ENCODE measurements at regions not wholly inside any gene's neighbourhood (a gene's known extent, or its start where the extent isn't known, plus 50 kb on each side); places are given as distances from the start of the nearest gene placed in this dataset.

GRCh38 chr6:81491454-81492101 is 260.9 kb downstream of the TENT5A start:
- Mint-ChIP-seq H3K27me3 (ENCODE audit: insufficient read depth) (no peaks in the 10 kb centered on the region), H3K4me1 (ENCODE audit: low read depth) (no peaks in the 10 kb centered on the region), H3K9me3 (no peaks in the 10 kb centered on the region), H3K27ac (no peak overlapping the region), H3K36me3 (ENCODE audit: low read depth) (no peaks in the 10 kb centered on the region), H3K4me3 (no peak overlapping the region)
- no peak for DNase-seq
- no peak for TF ChIP-seq CTCF (IDR thresholded peaks at IDR 0.05)

DNA sequence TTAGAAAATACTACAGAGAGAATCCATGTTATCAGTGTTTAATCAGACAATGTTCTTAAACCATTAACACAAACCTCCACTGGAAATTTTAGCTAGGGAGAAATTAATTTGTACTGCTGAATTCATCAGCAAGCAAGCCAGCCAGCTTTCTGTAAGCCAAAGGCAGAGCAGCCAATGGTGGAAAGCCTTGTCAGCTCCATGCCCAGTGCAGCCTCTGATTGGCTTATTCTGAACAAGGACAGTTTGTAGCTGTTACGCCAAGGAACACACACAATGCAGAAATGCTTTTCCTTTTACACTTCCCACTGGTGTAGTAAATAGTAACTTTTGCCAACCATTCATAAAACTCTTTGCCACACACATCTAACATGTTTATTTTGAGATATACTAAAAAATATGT is 265.0 kb downstream of the TENT5A start:
- Mint-ChIP-seq H3K36me3 (ENCODE audit: low read depth) (no peaks in the 10 kb centered on the region), H3K27me3 (ENCODE audit: insufficient read depth) (no peaks in the 10 kb centered on the region), H3K9me3 (no peaks in the 10 kb centered on the region), H3K4me1 (ENCODE audit: low read depth) (no peaks in the 10 kb centered on the region), H3K4me3 (no peak overlapping the region), H3K27ac (no peak overlapping the region)
- no peak for DNase-seq
- no peak for TF ChIP-seq CTCF (IDR thresholded peaks at IDR 0.05)

GRCh38 chr6:81486234-81486633 is 266.2 kb downstream of the TENT5A start:
- no peaks in the 10 kb centered on the region for H3K27me3 Mint-ChIP-seq (ENCODE audit: insufficient read depth)
- H3K9me3 Mint-ChIP-seq, result no peaks in the 10 kb centered on the region
- DNase-seq, result no peak
- H3K27ac Mint-ChIP-seq, result no peak overlapping the region
- no peak for TF ChIP-seq CTCF (IDR thresholded peaks at IDR 0.05)
- no peaks in the 10 kb centered on the region for H3K4me1 Mint-ChIP-seq (ENCODE audit: low read depth)
- H3K4me3 Mint-ChIP-seq, result no peak overlapping the region
- H3K36me3 Mint-ChIP-seq (ENCODE audit: low read depth), result no peaks in the 10 kb centered on the region

DNA sequence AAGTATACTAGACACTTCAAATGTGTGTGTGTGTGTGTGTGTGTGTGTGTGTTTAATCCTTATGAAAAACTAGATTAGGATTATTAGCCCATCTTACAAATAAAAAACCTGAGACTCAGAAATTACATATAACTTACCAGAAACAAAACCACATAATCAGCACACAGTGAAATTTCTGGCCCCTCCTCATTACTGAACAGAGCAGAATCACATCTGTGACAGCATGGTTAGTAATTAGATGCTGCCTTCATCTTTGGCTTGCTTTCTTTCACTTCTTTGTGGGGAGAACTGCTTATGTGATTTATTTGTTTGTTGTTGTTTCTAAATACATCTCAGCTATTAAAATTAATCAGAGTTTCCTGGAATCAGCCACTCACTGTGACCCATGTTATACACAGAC is 267.1 kb downstream of the TENT5A start:
- no peaks in the 10 kb centered on the region for H3K9me3 Mint-ChIP-seq
- no peak for TF ChIP-seq CTCF (IDR thresholded peaks at IDR 0.05)
- H3K27me3 Mint-ChIP-seq (ENCODE audit: insufficient read depth), result no peaks in the 10 kb centered on the region
- no peaks in the 10 kb centered on the region for H3K36me3 Mint-ChIP-seq (ENCODE audit: low read depth)
- H3K4me1 Mint-ChIP-seq (ENCODE audit: low read depth), result no peaks in the 10 kb centered on the region
- H3K4me3 Mint-ChIP-seq, result no peak overlapping the region
- DNase-seq, result no peak
- H3K27ac Mint-ChIP-seq, result no peak overlapping the region

GRCh38 chr6:81484251-81484650 is 268.2 kb downstream of the TENT5A start:
- no peak for TF ChIP-seq CTCF (IDR thresholded peaks at IDR 0.05)

DNA sequence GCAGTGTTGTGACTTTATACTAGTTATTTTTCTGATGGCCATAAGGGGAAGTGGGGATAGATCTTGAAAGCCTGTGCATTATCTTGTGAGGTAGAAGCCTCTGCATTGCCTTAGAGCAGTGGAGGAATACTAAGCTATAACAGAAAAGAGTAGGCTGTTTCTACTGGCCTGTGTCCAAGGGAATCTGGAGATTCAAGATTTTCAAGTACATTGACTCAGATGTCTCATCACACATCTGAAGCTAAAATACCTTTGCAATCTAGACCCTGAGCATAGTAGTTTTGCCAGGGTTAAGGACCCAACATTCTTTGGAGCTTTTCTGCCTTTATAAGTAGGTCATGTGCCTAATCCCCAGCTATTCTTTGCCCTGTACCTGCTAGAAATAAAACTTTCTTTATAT is 272.3 kb downstream of the TENT5A start:
- no peaks in the 10 kb centered on the region for H3K36me3 Mint-ChIP-seq (ENCODE audit: low read depth)
- peaks cover 15% of the 10 kb centered on the region for H3K4me1 Mint-ChIP-seq (ENCODE audit: low read depth)
- no peaks in the 10 kb centered on the region for H3K27me3 Mint-ChIP-seq (ENCODE audit: insufficient read depth)
- H3K4me3 Mint-ChIP-seq, result no peak overlapping the region
- H3K9me3 Mint-ChIP-seq, result no peaks in the 10 kb centered on the region
- DNase-seq, result no peak
- TF ChIP-seq CTCF (IDR thresholded peaks at IDR 0.05), result no peak
- no peak overlapping the region for H3K27ac Mint-ChIP-seq

More at GRCh38 chr6:81484251-81484650, 268.2 kb downstream of the TENT5A start:
- Mint-ChIP-seq H3K4me3 (no peak overlapping the region), H3K9me3 (no peaks in the 10 kb centered on the region), H3K36me3 (ENCODE audit: low read depth) (no peaks in the 10 kb centered on the region), H3K27me3 (ENCODE audit: insufficient read depth) (no peaks in the 10 kb centered on the region), H3K27ac (no peak overlapping the region), H3K4me1 (ENCODE audit: low read depth) (no peaks in the 10 kb centered on the region)
- DNase-seq, result no peak
